Panc1 (cell line): ENCODE measurements at regions not wholly inside any gene's neighbourhood (a gene's known extent, or its start where the extent isn't known, plus 50 kb on each side); places are given as distances from the start of the nearest gene placed in this dataset.

ENCODE experiments used
- ATAC-seq: fragments of 200-7000 bp; cut with Tn5 transposase; 2 replicates; pipeline ENCODE4 v1.9.1; 2020; ENCODE audit warnings: mild to moderate bottlenecking, moderate library complexity
- BruUV-seq: library from RNA; stranded (reverse); fragments of 400-500 nt; replicated peaks from 2 replicates; lab custom pipeline; 2021; lab: Mats Ljungman, UMichigan
- CTCF ChIA-PET: fragments of 300-600 bp; sonication (Branson Sonifier 250); formaldehyde crosslinking; loops from one replicate; lab custom pipeline; 2022; ENCODE audit warnings: antibody characterized with exemption; lab: Charles Lee
- POLR2A ChIA-PET: fragments of 300-600 bp; sonication (Branson Sonifier 250); formaldehyde crosslinking; loops from one replicate; lab custom pipeline; 2022; ENCODE audit warnings: antibody characterized with exemption; lab: Charles Lee
- DNase-seq: peaks from one replicate; pipeline ENCODE4 v3.0.0-alpha.2; 2010; ENCODE audit warnings: low read depth, low spot score
- H3K27ac ChIP-seq: 2 replicates; pipeline ENCODE4 v1.5.1; 2011; ENCODE audit warnings: mild to moderate bottlenecking, low read length, inconsistent platforms
- H3K27me3 ChIP-seq: fragments of 200-500 bp; sonication (Bioruptor generic); 2 replicates; pipeline ENCODE4 v1.6.0; 2014; ENCODE audit warnings: low read length, inconsistent platforms; ENCODE audit not compliant: control insufficient read depth, insufficient read depth
- H3K36me3 ChIP-seq: fragments of 200-500 bp; sonication (Bioruptor generic); 2 replicates; pipeline ENCODE4 v1.5.1; 2014; ENCODE audit warnings: inconsistent platforms, mild to moderate bottlenecking, low read length, moderate library complexity; ENCODE audit not compliant: control insufficient read depth, insufficient read depth
- H3K4me1 ChIP-seq: 2 replicates; pipeline ENCODE4 v1.5.1; 2011; ENCODE audit warnings: inconsistent platforms, mild to moderate bottlenecking, low read length, moderate library complexity; ENCODE audit not compliant: control insufficient read depth, insufficient read depth
- H3K4me3 ChIP-seq, 2 experiments: 2 replicates each; pipeline ENCODE4 v1.5.1; 2011 to 2012; ENCODE audit warnings: low read depth in 2 of 2, low read length in 2 of 2, mild to moderate bottlenecking in 2 of 2, inconsistent platforms in 1 of 2, moderate library complexity in 1 of 2
- H3K9me3 ChIP-seq: fragments of 200-500 bp; sonication (Bioruptor generic); 2 replicates; pipeline ENCODE4 v1.5.1; 2014; ENCODE audit warnings: low read depth, mild to moderate bottlenecking, inconsistent platforms, low read length, moderate library complexity; ENCODE audit not compliant: control insufficient read depth, insufficient read depth
- CTCF ChIP-seq: fragments of 450-650 bp; IDR thresholded peaks from 2 replicates; pipeline ENCODE4 v1.5.1; 2017; ENCODE audit warnings: mild to moderate bottlenecking
- POLR2AphosphoS5 ChIP-seq: IDR thresholded peaks from 2 replicates; pipeline ENCODE4 v1.6.1; 2012; ENCODE audit warnings: mild to moderate bottlenecking, low read depth, low read length, moderate library complexity
- REST ChIP-seq, 2 experiments: IDR thresholded peaks; 2 replicates each; pipeline ENCODE4 v1.6.1; 2011 to 2012; ENCODE audit warnings: low read depth in 2 of 2, control low read depth in 1 of 2, low read length in 1 of 2, mild to moderate bottlenecking in 1 of 2, moderate library complexity in 1 of 2; ENCODE audit not compliant: insufficient read depth in 1 of 2
- SIN3A ChIP-seq: IDR thresholded peaks from 2 replicates; pipeline ENCODE4 v1.6.1; 2012; ENCODE audit warnings: low read depth, mild to moderate bottlenecking, low read length, moderate library complexity, borderline replicate concordance; ENCODE audit not compliant: insufficient read depth
- TCF7L2 ChIP-seq: IDR thresholded peaks from 2 replicates; pipeline ENCODE4 v1.6.1; 2011; ENCODE audit warnings: mild to moderate bottlenecking, low read depth, low read length, inconsistent platforms
- in situ Hi-C: cut with HindIII; loops from 2 replicates; pipeline ENCODE4 v1.10.0; 2016; ENCODE audit warnings: low sequenced_read_pairs, low pct_unique_long_range_greater_than_20kb
- intact Hi-C: fragments of 100-400 bp; cut with micrococcal nuclease; formaldehyde crosslinking; loops from one replicate; pipeline ENCODE4 v1.10.0; 2022; ENCODE audit not compliant: unreplicated experiment

- ATAC-seq (no peak), DNase-seq (no peak)
- BruUV-seq: no TSS peak
- no peak overlapping the region for H3K4me3 ChIP-seq
- no peaks in the 10 kb centered on the region for H3K4me1 ChIP-seq
- no peaks in the 10 kb centered on the region for H3K9me3 ChIP-seq
- CTCF ChIA-PET: no interaction called here
- POLR2A ChIA-PET: no interaction called here
- peaks cover 2% of the 10 kb centered on the region; the same call in 1 of the 2 replicates for H3K27me3 ChIP-seq
- in situ Hi-C loops (no loop called here), intact Hi-C loops (no loop called here)
- TF ChIP-seq CTCF (no peak), TCF7L2 (no peak), REST (IDR thresholded peaks at IDR 0.05; ENCODE audit: insufficient read depth in 1 of 2, low read depth in 2 of 2, low read length in 1 of 2) (no peak)
- no peaks in the 10 kb centered on the region for H3K36me3 ChIP-seq
- H3K27ac ChIP-seq: no peak overlapping the region
Observed at GRCh38 chr18:73785300-73785699, 362.3 kb downstream of the FBXO15 start.

GRCh38 chr18:73784853-73785252, 362.8 kb downstream of the FBXO15 start:
- H3K27me3 ChIP-seq: peaks cover 2% of the 10 kb centered on the region; the same call in 1 of the 2 replicates
- H3K36me3 ChIP-seq: no peaks in the 10 kb centered on the region
- CTCF ChIA-PET: no interaction called here
- intact Hi-C loops (no loop called here), in situ Hi-C loops (no loop called here)
- TF ChIP-seq CTCF: no peak
- no peak for TF ChIP-seq REST (IDR thresholded peaks at IDR 0.05; ENCODE audit: insufficient read depth in 1 of 2, low read depth in 2 of 2, low read length in 1 of 2)
- no peak for TF ChIP-seq TCF7L2
- TF ChIP-seq SIN3A: no peak
- TF ChIP-seq POLR2AphosphoS5: no peak
- no peak overlapping the region for H3K27ac ChIP-seq
- no TSS peak for BruUV-seq
- ATAC-seq: no peak
- POLR2A ChIA-PET: no interaction called here
- DNase-seq: no peak
- no peak overlapping the region for H3K4me3 ChIP-seq
- H3K9me3 ChIP-seq: no peaks in the 10 kb centered on the region
- H3K4me1 ChIP-seq: no peaks in the 10 kb centered on the region
